Peyer's patch (tissue), 4 donors: ENCODE measurements at regions not wholly inside any gene's neighbourhood (a gene's known extent, or its start where the extent isn't known, plus 50 kb on each side); places are given as distances from the start of the nearest gene placed in this dataset.

ENCODE experiments used
- DNase-seq, 3 donors: peaks; one replicate each; pipeline ENCODE4 v3.0.0-alpha.2; 2017 to 2019
- H3K27ac ChIP-seq, 4 donors: fragments of 200-600 bp; sonication (generic); one replicate each; pipeline ENCODE4 v1.5.1; 2016 to 2019
- H3K27me3 ChIP-seq, 2 donors: fragments of 200-600 bp; sonication (generic); one replicate each; pipeline ENCODE4 v1.5.1; 2019
- H3K36me3 ChIP-seq, 3 donors: fragments of 200-600 bp; sonication (generic); one replicate each; pipeline ENCODE4 v1.5.1; 2016 to 2019
- H3K4me1 ChIP-seq, 4 donors: fragments of 200-600 bp; sonication (generic); one replicate each; pipeline ENCODE4 v1.5.1; 2016 to 2019
- H3K4me3 ChIP-seq, 4 donors: fragments of 200-600 bp; sonication (generic); 1 replicate in 3 of 4; 2 replicates in 1 of 4; pipeline ENCODE4 v1.5.1; 2016 to 2019; ENCODE audit warnings: mild to moderate bottlenecking in 1 of 4
- H3K9me3 ChIP-seq, 4 donors: fragments of 200-600 bp; sonication (generic); one replicate each; pipeline ENCODE4 v1.5.1; 2016 to 2019; ENCODE audit warnings: mild to moderate bottlenecking in 1 of 4
- POLR2A ChIP-seq, 2 donors: fragments of 450-650 bp; IDR thresholded peaks; one replicate each; pipeline ENCODE4 v1.5.1; 2017; ENCODE audit warnings: antibody characterized with exemption in 2 of 2, mild to moderate bottlenecking in 2 of 2, moderate library complexity in 2 of 2
- TF ChIP-seq, protein P1 (sequence below), 6 experiments: fragments of 450-650 bp in 4 of 6; fragments of 200-600 bp in 2 of 6; sonication (generic) in 1 of 6; IDR thresholded peaks; one replicate each; pipeline ENCODE4 v1.5.1; 2017 to 2019; ENCODE audit warnings: antibody characterized with exemption in 6 of 6, mild to moderate bottlenecking in 3 of 6, moderate library complexity in 1 of 6

DNA sequence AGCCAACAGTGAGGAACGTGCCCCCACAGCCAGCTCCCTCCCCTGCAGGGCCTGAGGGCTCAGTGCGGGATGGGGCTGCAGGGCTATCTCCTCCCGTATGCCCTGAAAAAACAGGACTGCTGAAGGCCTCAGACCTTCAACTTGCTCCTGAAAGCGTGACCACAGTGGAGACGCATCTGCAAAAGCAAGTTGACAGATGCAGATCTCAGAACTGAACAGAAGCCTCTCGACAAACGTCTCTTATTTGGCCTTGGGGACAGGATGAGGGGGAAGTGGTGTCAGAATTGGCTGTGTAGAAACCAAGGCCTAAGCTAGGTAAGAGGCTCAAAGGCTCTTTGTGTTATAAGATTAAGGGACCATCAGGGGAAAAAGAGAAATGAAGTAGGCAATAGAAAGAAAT lies 120.7 kb upstream of the SLC22A23 start:
- DNase-seq = no peak
- no peaks in the 10 kb centered on the region for H3K36me3 ChIP-seq
- no peak overlapping the region for H3K4me3 ChIP-seq
- no peak overlapping the region for H3K27ac ChIP-seq
- H3K4me1 ChIP-seq = no peaks in the 10 kb centered on the region
- TF ChIP-seq POLR2A (IDR thresholded peaks at IDR 0.05) = no peak
- TF ChIP-seq, protein P1, sequence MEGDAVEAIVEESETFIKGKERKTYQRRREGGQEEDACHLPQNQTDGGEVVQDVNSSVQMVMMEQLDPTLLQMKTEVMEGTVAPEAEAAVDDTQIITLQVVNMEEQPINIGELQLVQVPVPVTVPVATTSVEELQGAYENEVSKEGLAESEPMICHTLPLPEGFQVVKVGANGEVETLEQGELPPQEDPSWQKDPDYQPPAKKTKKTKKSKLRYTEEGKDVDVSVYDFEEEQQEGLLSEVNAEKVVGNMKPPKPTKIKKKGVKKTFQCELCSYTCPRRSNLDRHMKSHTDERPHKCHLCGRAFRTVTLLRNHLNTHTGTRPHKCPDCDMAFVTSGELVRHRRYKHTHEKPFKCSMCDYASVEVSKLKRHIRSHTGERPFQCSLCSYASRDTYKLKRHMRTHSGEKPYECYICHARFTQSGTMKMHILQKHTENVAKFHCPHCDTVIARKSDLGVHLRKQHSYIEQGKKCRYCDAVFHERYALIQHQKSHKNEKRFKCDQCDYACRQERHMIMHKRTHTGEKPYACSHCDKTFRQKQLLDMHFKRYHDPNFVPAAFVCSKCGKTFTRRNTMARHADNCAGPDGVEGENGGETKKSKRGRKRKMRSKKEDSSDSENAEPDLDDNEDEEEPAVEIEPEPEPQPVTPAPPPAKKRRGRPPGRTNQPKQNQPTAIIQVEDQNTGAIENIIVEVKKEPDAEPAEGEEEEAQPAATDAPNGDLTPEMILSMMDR (IDR thresholded peaks at IDR 0.05) = no peak
- no peaks in the 10 kb centered on the region for H3K27me3 ChIP-seq
- H3K9me3 ChIP-seq = no peaks in the 10 kb centered on the region

DNA sequence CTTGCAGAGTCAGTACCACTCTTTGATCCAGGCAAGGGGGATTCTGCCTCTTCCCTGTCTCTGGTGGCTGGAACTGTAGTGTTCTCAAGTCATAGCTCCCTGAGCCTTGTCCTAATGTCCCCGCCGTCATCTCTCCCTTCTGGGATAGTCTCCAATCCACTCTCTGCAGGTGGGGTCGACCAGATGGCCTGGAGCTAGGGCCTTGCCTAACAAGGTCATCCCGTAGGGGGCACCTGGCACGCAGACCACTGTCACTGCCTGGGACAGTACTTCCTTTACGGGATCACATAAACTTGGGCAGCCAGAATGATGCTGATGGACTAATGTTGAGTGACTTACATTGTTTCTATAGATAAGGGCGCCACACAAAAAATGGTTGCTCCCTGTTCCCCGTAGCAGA lies 118.9 kb upstream of the SLC22A23 start:
- H3K9me3 ChIP-seq = no peaks in the 10 kb centered on the region
- H3K4me1 ChIP-seq = no peaks in the 10 kb centered on the region
- DNase-seq = no peak
- H3K36me3 ChIP-seq = no peaks in the 10 kb centered on the region
- H3K4me3 ChIP-seq = no peak overlapping the region
- no peak for TF ChIP-seq POLR2A (IDR thresholded peaks at IDR 0.05)
- TF ChIP-seq, protein P1 (IDR thresholded peaks at IDR 0.05) = no peak
- no peaks in the 10 kb centered on the region for H3K27me3 ChIP-seq
- H3K27ac ChIP-seq = no peak overlapping the region

DNA sequence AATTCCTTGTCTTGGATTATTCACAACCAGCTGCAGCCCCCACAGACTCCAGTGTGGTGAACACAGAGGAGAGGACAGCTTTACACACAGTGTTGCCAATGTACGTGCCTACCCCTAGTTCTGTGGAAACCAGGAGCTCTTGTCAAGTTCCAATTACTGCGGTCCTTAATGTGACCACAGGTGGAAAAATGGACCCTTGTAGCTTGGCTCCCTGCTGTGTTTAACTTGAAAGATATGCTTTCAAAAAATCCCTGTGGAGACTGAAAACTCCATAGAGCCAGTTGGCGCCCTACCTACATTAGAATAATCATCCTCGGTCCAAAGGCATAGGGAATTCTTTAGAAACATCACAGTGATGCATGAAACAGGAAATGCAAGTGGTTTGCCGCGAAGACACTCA lies 118.3 kb upstream of the SLC22A23 start:
- Histone ChIP-seq H3K36me3 (no peaks in the 10 kb centered on the region), H3K4me1 (no peaks in the 10 kb centered on the region), H3K4me3 (no peak overlapping the region), H3K27ac (no peak overlapping the region), H3K9me3 (no peaks in the 10 kb centered on the region), H3K27me3 (no peaks in the 10 kb centered on the region)
- DNase-seq = no peak
- TF ChIP-seq, protein P1 (IDR thresholded peaks at IDR 0.05) = no peak
- TF ChIP-seq POLR2A (IDR thresholded peaks at IDR 0.05) = no peak

DNA sequence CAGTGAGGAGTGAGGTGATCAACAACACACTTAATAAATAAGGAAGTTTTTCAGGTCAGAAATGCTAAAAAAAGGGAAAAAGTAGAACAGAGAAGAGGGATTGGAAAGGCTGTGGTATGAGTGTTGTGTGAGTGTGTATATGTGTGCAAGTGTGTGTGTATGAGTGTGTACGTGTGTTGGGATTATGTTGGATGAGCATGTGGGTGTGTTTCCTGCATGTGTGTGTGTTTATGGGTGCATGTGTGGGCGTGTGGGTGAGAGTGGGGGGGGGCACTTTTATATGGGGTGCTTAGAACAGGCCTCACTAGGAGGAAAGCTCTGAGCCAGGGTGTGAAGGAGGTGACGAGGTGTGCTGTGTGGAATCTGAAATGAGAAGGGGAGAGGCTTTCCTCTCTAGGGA lies 116.8 kb upstream of the SLC22A23 start:
- Histone ChIP-seq H3K27ac (no peak overlapping the region), H3K36me3 (no peaks in the 10 kb centered on the region), H3K27me3 (no peaks in the 10 kb centered on the region), H3K4me3 (no peak overlapping the region), H3K9me3 (no peaks in the 10 kb centered on the region), H3K4me1 (no peaks in the 10 kb centered on the region)
- DNase-seq = no peak
- TF ChIP-seq, protein P1 (IDR thresholded peaks at IDR 0.05) = no peak
- no peak for TF ChIP-seq POLR2A (IDR thresholded peaks at IDR 0.05)

DNA sequence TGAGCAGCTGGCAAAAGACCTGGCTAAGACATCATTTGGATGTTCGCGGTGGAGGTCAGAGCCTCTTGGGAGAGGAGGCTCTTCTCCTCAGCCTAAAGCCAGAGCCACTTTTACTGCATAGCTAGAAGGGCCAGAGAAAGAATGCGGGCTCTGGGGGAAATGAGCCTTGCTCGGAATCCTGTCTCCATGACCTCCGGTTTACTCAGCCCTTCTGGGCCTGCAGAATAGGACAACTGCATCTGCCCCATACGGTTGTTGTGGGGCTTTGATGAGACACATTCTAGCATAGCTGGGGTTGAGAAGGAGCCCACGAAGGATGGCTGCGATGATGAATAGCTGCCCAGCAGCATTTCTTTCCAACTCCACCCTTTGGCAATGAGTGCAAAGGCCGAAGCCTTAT lies 115.0 kb upstream of the SLC22A23 start:
- no peaks in the 10 kb centered on the region for H3K27me3 ChIP-seq
- no peak for DNase-seq
- H3K27ac ChIP-seq = no peak overlapping the region
- no peaks in the 10 kb centered on the region for H3K36me3 ChIP-seq
- TF ChIP-seq POLR2A (IDR thresholded peaks at IDR 0.05) = no peak
- TF ChIP-seq, protein P1 (IDR thresholded peaks at IDR 0.05) = no peak
- no peaks in the 10 kb centered on the region for H3K9me3 ChIP-seq
- no peak overlapping the region for H3K4me3 ChIP-seq
- no peaks in the 10 kb centered on the region for H3K4me1 ChIP-seq

DNA sequence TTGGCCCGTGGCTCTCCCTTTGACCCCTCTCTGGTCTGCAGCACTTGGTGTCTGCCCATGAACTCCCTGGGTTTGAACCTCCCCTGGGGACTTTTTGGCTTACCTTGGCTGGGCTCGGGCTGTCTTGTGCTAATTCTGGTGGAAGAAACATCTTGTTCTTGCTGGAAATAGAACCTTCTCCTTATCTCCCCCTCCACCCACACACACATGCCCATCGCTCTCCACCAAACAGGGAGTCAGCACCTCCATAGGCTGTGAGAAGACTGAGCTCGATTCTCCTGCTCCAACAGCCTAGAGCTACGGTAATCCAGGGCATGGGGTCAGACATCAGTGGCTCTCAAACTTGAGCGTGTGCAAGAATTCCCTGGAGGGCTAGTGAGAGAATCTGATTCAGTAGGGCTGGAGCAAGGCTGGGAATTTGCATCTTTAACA lies 114.4 kb upstream of the SLC22A23 start:
- no peak for TF ChIP-seq POLR2A (IDR thresholded peaks at IDR 0.05)
- TF ChIP-seq, protein P1 (IDR thresholded peaks at IDR 0.05) = no peak
- Histone ChIP-seq H3K27ac (no peak overlapping the region), H3K27me3 (no peaks in the 10 kb centered on the region), H3K9me3 (no peaks in the 10 kb centered on the region), H3K4me1 (no peaks in the 10 kb centered on the region), H3K36me3 (no peaks in the 10 kb centered on the region), H3K4me3 (no peak overlapping the region)
- DNase-seq = no peak
